ENCODE measurements at regions not wholly inside any gene's neighbourhood (a gene's known extent, or its start where the extent isn't known, plus 50 kb on each side); places are given as distances from the start of the nearest gene placed in this dataset.

DNA sequence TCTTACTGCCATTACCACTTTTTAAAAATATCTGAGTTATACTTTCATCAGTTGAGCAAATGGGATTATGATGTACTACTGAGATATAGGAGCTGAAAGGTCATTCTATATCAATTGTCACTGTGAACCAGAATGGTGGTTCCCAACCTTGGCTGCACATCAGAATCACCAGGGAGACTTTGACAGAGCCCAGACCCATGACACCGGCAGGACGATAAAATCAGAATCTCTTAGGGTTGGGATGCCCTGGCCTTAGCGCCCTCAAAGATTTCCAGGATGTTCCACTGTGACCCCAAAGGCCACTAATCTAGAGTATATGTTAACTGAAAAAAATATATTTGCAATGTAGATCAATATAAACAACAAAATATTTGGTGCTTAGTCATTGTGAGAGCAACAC lies 355.1 kb downstream of the LIG4 start:
- TF ChIP-seq TAF1 (IDR thresholded peaks at IDR 0.05; ENCODE audit: low read depth) (no peak), RAD21 (conservative IDR thresholded peaks at IDR 0.05) (no peak), EZH2 (IDR thresholded peaks at IDR 0.05; ENCODE audit: borderline replicate concordance, insufficient read depth, low read length, poor library complexity, severe bottlenecking) (no peak), POLR2AphosphoS5 (IDR thresholded peaks at IDR 0.05) (no peak), SMC3 (conservative IDR thresholded peaks at IDR 0.05; ENCODE audit: poor library complexity) (no peak), EP300 (conservative IDR thresholded peaks at IDR 0.05; ENCODE audit: poor library complexity, severe bottlenecking) (no peak)
- TF ChIP-seq, protein P1, sequence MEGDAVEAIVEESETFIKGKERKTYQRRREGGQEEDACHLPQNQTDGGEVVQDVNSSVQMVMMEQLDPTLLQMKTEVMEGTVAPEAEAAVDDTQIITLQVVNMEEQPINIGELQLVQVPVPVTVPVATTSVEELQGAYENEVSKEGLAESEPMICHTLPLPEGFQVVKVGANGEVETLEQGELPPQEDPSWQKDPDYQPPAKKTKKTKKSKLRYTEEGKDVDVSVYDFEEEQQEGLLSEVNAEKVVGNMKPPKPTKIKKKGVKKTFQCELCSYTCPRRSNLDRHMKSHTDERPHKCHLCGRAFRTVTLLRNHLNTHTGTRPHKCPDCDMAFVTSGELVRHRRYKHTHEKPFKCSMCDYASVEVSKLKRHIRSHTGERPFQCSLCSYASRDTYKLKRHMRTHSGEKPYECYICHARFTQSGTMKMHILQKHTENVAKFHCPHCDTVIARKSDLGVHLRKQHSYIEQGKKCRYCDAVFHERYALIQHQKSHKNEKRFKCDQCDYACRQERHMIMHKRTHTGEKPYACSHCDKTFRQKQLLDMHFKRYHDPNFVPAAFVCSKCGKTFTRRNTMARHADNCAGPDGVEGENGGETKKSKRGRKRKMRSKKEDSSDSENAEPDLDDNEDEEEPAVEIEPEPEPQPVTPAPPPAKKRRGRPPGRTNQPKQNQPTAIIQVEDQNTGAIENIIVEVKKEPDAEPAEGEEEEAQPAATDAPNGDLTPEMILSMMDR (IDR thresholded peaks at IDR 0.05; ENCODE audit: poor library complexity, severe bottlenecking) = no peak
- TF ChIP-seq, protein P2, sequence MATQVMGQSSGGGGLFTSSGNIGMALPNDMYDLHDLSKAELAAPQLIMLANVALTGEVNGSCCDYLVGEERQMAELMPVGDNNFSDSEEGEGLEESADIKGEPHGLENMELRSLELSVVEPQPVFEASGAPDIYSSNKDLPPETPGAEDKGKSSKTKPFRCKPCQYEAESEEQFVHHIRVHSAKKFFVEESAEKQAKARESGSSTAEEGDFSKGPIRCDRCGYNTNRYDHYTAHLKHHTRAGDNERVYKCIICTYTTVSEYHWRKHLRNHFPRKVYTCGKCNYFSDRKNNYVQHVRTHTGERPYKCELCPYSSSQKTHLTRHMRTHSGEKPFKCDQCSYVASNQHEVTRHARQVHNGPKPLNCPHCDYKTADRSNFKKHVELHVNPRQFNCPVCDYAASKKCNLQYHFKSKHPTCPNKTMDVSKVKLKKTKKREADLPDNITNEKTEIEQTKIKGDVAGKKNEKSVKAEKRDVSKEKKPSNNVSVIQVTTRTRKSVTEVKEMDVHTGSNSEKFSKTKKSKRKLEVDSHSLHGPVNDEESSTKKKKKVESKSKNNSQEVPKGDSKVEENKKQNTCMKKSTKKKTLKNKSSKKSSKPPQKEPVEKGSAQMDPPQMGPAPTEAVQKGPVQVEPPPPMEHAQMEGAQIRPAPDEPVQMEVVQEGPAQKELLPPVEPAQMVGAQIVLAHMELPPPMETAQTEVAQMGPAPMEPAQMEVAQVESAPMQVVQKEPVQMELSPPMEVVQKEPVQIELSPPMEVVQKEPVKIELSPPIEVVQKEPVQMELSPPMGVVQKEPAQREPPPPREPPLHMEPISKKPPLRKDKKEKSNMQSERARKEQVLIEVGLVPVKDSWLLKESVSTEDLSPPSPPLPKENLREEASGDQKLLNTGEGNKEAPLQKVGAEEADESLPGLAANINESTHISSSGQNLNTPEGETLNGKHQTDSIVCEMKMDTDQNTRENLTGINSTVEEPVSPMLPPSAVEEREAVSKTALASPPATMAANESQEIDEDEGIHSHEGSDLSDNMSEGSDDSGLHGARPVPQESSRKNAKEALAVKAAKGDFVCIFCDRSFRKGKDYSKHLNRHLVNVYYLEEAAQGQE (IDR thresholded peaks at IDR 0.05; ENCODE audit: borderline replicate concordance) = no peak

Data from neural cell (in vitro differentiated cells).